ENCODE measurements at regions not wholly inside any gene's neighbourhood (a gene's known extent, or its start where the extent isn't known, plus 50 kb on each side); places are given as distances from the start of the nearest gene placed in this dataset.

DNA sequence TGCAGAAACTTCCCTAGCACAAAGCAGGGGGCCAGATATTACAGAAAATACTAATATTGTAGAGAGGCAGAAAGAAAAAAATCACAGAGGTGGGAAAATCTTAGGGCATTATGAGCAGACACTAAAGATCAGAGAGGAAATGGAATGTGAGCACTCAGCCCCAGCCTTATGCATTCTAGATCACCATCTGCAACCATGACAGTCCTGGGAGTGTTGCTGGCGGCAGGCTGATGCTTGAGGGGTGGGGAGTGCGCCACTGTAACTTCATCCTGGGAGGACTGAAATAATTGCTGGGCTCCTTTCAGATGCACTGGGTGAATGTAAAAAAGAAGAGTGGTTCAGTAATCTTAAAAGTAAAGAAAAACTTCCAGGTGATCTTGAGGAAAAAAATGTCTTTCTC lies 427.6 kb upstream of the SEMA6D start:
- TF ChIP-seq, protein P1, sequence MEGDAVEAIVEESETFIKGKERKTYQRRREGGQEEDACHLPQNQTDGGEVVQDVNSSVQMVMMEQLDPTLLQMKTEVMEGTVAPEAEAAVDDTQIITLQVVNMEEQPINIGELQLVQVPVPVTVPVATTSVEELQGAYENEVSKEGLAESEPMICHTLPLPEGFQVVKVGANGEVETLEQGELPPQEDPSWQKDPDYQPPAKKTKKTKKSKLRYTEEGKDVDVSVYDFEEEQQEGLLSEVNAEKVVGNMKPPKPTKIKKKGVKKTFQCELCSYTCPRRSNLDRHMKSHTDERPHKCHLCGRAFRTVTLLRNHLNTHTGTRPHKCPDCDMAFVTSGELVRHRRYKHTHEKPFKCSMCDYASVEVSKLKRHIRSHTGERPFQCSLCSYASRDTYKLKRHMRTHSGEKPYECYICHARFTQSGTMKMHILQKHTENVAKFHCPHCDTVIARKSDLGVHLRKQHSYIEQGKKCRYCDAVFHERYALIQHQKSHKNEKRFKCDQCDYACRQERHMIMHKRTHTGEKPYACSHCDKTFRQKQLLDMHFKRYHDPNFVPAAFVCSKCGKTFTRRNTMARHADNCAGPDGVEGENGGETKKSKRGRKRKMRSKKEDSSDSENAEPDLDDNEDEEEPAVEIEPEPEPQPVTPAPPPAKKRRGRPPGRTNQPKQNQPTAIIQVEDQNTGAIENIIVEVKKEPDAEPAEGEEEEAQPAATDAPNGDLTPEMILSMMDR (IDR thresholded peaks at IDR 0.05): no peak
- no peak for TF ChIP-seq POLR2A (IDR thresholded peaks at IDR 0.05)

Data from adrenal gland (tissue), 5 donors.